ENCODE measurements at regions not wholly inside any gene's neighbourhood (a gene's known extent, or its start where the extent isn't known, plus 50 kb on each side); places are given as distances from the start of the nearest gene placed in this dataset.

- DNase-seq = no peak
Measured at GRCh38 chr18:7288544-7288943, 57.7 kb downstream of the LRRC30 start.

DNA sequence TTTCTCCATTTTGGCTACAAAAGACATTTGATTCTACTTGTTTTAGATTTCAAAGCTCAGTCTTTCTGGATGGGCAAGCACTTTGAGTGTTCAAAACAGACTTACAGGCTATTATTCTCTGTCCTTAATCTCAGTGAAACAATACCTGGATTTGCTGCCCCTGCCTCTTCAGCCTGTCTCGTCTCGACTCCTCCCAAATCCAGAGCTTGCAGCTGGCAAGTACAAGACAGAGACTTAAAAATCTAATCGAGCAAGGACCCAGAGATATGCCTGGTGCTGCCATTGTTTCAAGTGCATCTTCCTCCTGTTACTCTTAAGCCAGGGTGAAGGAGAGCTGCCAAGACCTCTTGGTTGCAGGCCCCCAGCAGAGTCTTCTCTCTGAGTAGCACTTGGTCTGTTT, 59.2 kb downstream of the LRRC30 start:
- DNase-seq = no peak

- DNase-seq = no peak
Measured at GRCh38 chr18:7291046-7291445, 60.2 kb downstream of the LRRC30 start.

DNA sequence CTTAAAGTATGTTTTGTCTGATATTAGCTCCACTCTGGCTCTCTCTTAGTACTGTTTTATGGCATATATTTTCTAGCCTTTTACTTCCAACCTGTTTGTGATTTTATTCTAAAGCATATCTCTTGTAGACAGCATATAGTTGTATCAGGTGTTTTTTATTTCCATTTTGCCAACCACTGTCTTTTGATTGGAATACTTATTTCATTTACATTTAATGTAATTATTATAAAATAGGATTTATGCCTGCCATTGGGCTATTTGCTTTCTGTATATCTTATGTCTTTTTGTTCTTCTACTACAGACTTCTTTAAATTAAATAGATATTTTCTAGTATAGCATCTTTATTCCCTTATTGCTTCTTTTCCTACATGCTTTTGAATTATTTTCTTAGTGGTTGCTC, 67.3 kb downstream of the LRRC30 start:
- DNase-seq = no peak

GRCh38 chr18:7301094-7301493, 70.2 kb downstream of the LRRC30 start:
- DNase-seq = no peak

DNA sequence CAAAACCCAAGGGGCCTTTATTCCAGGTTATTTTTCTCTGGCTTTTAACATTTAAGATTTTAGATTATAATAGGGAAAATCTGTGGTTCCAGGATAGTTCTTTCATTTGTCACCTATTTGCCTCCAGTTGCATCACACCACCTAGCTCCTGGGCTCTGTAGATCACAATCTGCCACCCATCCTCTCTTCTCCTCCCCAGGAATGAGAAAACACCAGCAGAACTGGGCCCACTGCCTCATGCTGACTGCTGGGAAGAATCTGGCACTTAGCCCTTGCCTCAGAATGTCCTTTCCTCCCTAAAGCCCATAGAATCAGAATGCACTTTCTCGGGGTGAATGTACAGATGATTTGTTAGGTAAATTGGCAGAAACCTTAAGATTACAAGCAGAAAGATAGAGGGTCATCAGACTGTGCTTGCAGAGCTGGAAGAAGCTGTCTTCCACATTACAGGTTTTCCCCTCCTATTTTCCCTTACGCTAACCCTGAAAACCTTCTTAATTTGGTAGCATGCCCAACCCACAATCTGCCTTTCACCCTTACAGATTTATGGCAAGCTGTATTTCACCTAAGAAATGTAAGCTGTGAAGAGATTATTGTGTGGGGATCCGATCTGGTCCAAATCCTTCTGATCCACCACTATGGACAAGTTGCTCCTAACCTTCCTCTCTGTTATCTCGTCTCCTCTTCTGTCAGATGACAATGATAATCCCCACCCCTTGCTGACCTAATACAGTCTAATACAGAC, 72.6 kb downstream of the LRRC30 start:
- DNase-seq = no peak

DNA sequence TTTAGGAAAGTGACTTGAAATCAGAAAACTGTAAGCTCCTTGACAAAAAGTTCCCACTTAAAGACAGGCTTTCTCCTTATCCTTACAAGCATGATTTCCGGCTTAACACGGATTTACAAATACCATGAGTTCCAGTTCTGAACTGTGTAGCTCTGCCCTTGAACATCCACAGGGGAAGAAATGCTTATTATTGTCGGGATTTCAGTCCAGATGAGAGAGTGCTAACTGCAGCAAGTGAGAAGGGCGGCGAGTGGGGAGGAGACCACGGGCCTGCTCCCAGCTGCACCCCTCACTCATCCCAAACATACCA, 73.1 kb downstream of the LRRC30 start:
- no peak for DNase-seq

DNA sequence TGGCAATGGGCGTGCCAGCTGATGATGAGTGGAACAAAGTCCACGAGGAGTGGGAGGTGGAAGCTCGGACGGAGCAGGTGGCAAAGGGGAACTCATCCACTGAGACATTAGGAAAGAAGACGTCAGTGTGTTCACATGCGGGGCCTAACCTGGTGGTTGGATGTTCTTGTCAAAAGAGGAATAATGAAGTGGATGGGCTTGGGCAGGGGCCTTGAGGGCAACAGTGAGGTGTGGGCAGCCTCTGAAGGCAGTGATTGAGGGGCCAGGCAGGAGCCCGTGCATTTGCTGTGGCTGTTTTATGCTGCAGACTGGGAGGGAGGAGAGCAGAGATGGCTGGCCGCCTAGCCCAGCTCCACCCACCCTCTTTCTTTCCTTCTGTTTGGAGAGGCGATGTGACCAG, 74.5 kb downstream of the LRRC30 start:
- no peak for DNase-seq

DNA sequence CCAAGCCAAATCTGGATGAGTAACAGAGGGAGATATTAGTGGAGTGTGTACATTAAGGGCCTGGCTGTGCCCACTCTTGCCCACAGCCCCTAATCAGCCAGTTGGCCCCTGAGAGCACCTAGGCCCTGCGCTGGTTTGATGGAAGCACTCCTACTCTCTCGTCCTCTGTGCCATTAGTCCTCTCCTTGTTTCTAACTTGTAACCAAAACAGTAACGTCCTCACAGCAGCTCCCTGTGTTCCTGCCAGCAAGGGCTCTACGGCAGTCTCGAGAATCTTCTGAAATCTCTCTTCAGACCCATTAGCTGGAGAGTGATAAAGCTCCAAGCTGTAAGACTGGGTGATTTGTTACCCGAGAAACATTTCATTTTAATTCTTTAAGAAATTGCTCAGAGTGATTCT, 76.1 kb downstream of the LRRC30 start:
- DNase-seq = no peak

- DNase-seq = no peak
Measured at GRCh38 chr18:7307526-7307925, 76.6 kb downstream of the LRRC30 start.

GRCh38 chr18:7317804-7318231, 86.9 kb downstream of the LRRC30 start:
- DNase-seq = no peak

GRCh38 chr18:7319161-7319560, 88.3 kb downstream of the LRRC30 start:
- DNase-seq = no peak

GRCh38 chr18:7321831-7322230, 90.9 kb downstream of the LRRC30 start:
- DNase-seq = no peak

- no peak for DNase-seq
Measured at GRCh38 chr18:7322817-7323485, 92.1 kb downstream of the LRRC30 start.

- no peak for DNase-seq
Measured at GRCh38 chr18:7325126-7325430, 94.2 kb downstream of the LRRC30 start.

DNA sequence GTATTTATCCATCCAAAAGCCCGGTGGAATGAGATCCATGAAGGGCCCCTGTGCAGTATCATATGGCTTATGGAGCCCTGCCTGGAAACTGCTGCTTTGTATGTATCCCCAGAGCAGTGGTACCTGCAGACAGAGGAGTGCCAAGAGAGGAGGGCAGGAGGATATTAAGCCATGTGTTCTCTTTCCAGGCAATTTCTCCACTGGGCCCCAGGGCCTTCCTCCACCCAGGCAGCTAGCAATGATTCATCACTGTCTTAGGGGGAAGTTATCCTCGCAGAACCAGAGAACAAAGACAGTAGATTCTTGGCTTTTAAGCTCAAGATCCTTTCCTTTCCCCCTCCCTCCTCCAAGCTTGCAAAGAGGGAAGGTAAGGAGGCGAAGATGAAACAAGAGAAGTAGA, 98.1 kb downstream of the LRRC30 start:
- no peak for DNase-seq

GRCh38 chr18:7332452-7332851, 101.6 kb downstream of the LRRC30 start:
- DNase-seq = no peak

GRCh38 chr18:7333025-7333562, 102.2 kb downstream of the LRRC30 start:
- DNase-seq = no peak

GRCh38 chr18:7334973-7335568, 104.2 kb downstream of the LRRC30 start:
- DNase-seq = no peak

GRCh38 chr18:7336623-7337022, 105.7 kb downstream of the LRRC30 start:
- DNase-seq = no peak

GRCh38 chr18:7338846-7339245, 108.0 kb downstream of the LRRC30 start:
- no peak for DNase-seq

DNA sequence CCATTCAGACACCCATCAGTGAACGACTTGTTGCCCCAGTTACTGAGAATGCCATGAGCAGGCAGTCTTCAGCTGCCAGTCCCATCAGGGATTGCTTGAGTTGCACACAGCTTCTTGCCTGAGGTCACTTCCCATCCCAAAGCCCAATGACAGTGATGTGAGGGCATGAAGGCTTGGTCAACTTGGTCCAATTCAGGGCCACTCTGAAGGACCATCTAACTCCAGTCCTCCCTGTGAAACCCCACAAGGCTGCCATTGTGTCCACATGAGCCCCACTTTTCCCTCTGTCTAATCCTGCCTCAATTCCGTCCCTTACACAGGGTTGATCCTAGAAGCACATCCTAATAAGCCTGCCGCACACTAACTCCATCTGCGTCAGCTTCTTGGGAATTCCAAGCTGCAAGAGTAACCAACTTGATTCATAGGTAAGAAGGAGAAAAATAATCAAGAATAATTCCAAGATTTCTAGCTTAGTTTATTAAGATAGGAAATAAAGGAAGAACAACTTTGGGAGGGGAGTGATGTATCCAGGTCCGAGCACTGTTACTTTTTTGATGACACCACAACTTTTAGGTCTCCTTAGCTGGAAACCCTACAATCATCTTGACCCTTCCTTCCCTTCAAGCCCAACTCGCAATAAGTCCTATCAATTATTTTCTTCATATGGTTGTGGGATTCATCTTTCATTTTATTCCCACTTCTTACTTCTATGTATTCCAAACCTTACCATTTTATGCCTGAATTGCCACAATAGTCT, 110.9 kb downstream of the LRRC30 start:
- no peak for DNase-seq

Measured in nucleus accumbens (tissue), 56 donors.